ENCODE measurements at regions not wholly inside any gene's neighbourhood (a gene's known extent, or its start where the extent isn't known, plus 50 kb on each side); places are given as distances from the start of the nearest gene placed in this dataset.
A peak's percentile ranks its signal among the peaks of the same experiment; 100 is the strongest.

- H3K4me3 Mint-ChIP-seq: 0 out of 5 replicates have a peak overlapping the region, but pooled peaks of 1 of the 2 experiments have one; percentile 11
- H3K14ac ChIP-seq (ENCODE audit: insufficient read depth, low read length): no peak overlapping the region
- H3K4me2 ChIP-seq (ENCODE audit: insufficient read depth, insufficient read length, low read length): no peak overlapping the region
- no peaks in the 10 kb centered on the region for H3K9me3 ChIP-seq (ENCODE audit: control insufficient read depth, low read depth, low read length)
- no peak overlapping the region for H3K27ac Mint-ChIP-seq
- no peak overlapping the region for H3K9ac ChIP-seq (ENCODE audit: extremely low read depth, insufficient read length, low read length)
- no peaks in the 10 kb centered on the region for H3K79me2 ChIP-seq (ENCODE audit: insufficient read depth, low read length)
- no peaks in the 10 kb centered on the region for H4K20me1 ChIP-seq (ENCODE audit: control insufficient read depth, insufficient read depth, insufficient read length)
- H3K36me3 Mint-ChIP-seq (ENCODE audit: insufficient read depth in 1 of 3, low read depth in 3 of 3): no peaks in the 10 kb centered on the region
- no peak overlapping the region for H3K56ac ChIP-seq (ENCODE audit: insufficient read length, low read depth, low read length)
- no peak overlapping the region for H3K23ac ChIP-seq (ENCODE audit: insufficient read length, low read depth, low read length)
- no peak overlapping the region for H3K4ac ChIP-seq (ENCODE audit: low read depth, low read length)
- peaks cover 0 to 3% of the 10 kb centered on the region in 2 experiments; a peak in 2 of 5 replicates for H3K9me3 Mint-ChIP-seq
- H3T11ph ChIP-seq (ENCODE audit: low read length): no peak overlapping the region
- no peak overlapping the region for H2BK120ac ChIP-seq (ENCODE audit: low read depth, low read length, poor library complexity, severe bottlenecking)
- TF ChIP-seq CTCF (conservative IDR thresholded peaks at IDR 0.05): no peak
- WGBS (ENCODE audit: extremely low coverage, insufficient read length, low lambda C conversion rate): no CpG with 5 or more reads among the region's 2 CpGs
- no peak overlapping the region for H4K8ac ChIP-seq (replicated peaks; ENCODE audit: insufficient read length, low read depth, low read length)
- no peak for DNase-seq
- peaks cover 70 to 78% of the 10 kb centered on the region in 2 experiments for H3K4me1 Mint-ChIP-seq
- H3K4me1 ChIP-seq (ENCODE audit: insufficient read depth, low read length): 0 out of 2 replicates have a peak, but pooled peaks cover 5% of the 10 kb centered on the region
- H3K27me3 ChIP-seq (ENCODE audit: insufficient read depth, low read length): peaks cover 50% of the 10 kb centered on the region
- no peak overlapping the region for H4K5ac ChIP-seq (ENCODE audit: insufficient read length, low read depth, low read length)
- H3K18ac ChIP-seq (ENCODE audit: insufficient read length, low read depth, low read length): no peak overlapping the region
- no peak overlapping the region for H2BK15ac ChIP-seq (ENCODE audit: low read depth, low read length)
- peaks cover 92% of the 10 kb centered on the region for H3K27me3 Mint-ChIP-seq (ENCODE audit: low read depth)
- H2AK5ac ChIP-seq (ENCODE audit: insufficient read length, low read length): no peak overlapping the region
- H2BK12ac ChIP-seq (ENCODE audit: insufficient read length, low read depth, low read length): no peak overlapping the region
- H3K23me2 ChIP-seq (ENCODE audit: insufficient read length, low read depth, low read length, poor library complexity, severe bottlenecking): peaks cover 17% of the 10 kb centered on the region
- no peak overlapping the region for H4K91ac ChIP-seq (ENCODE audit: insufficient read length, low read depth, low read length)
- H2AFZ ChIP-seq (ENCODE audit: low read length): no peak overlapping the region
- no peak overlapping the region for H2BK20ac ChIP-seq (ENCODE audit: low read depth, low read length, poor library complexity, severe bottlenecking)
- no peak overlapping the region for H3K27ac ChIP-seq (ENCODE audit: insufficient read length, low read depth, low read length)
- H2BK5ac ChIP-seq (ENCODE audit: insufficient read length, low read length): no peak overlapping the region
- no peaks in the 10 kb centered on the region for H3K79me1 ChIP-seq (ENCODE audit: insufficient read depth, low read depth, low read length, poor library complexity, severe bottlenecking)
These were observed 218.3 kb downstream of the MEF2C start for GRCh38 chr5:88664645-88665044.
